IMR-90 (cell line): ENCODE measurements at regions not wholly inside any gene's neighbourhood (a gene's known extent, or its start where the extent isn't known, plus 50 kb on each side); places are given as distances from the start of the nearest gene placed in this dataset.
A peak's percentile ranks its signal among the peaks of the same experiment; 100 is the strongest.
"Not testable (repeated sequence)": the region's sequence is repeated elsewhere in the genome, so short reads cannot be mapped to it uniquely, and the experiment has no call there.

Experiments
- ATAC-seq: fragments of 200-7000 bp; cut with Tn5 transposase; 2 replicates; pipeline ENCODE4 v1.9.1; 2020; ENCODE audit warnings: low read depth, mild to moderate bottlenecking, moderate library complexity
- BruUV-seq: library from RNA; stranded (reverse); fragments of 400-500 nt; replicated peaks from 2 replicates; lab custom pipeline; 2021; lab: Mats Ljungman, UMichigan
- CTCF ChIA-PET: fragments of 300-600 bp; formaldehyde crosslinking; extraction: SDS; loops from one replicate; lab custom pipeline; 2021; ENCODE audit warnings: antibody characterized with exemption; lab: Yijun Ruan, JAX
- POLR2A ChIA-PET: fragments of 300-600 bp; sonication (Branson Sonifier 250); formaldehyde crosslinking; loops from one replicate; lab custom pipeline; 2022; ENCODE audit warnings: antibody characterized with exemption; ENCODE audit not compliant: unreplicated experiment; lab: Charles Lee
- DNase-seq: peaks from one replicate; pipeline ENCODE4 v3.0.0; 2013
- H2AFZ ChIP-seq: replicated peaks from 2 replicates; pipeline ENCODE3; 2013; ENCODE audit warnings: low read length, mild to moderate bottlenecking; ENCODE audit not compliant: poor library complexity
- H2AK5ac ChIP-seq: 2 replicates; pipeline ENCODE4 v1.6.1; 2013; ENCODE audit warnings: low read depth, low read length, inconsistent platforms
- H2AK9ac ChIP-seq: replicated peaks from 2 replicates; pipeline ENCODE3; 2013; ENCODE audit warnings: mild to moderate bottlenecking, low read depth, low read length, moderate library complexity; ENCODE audit not compliant: poor library complexity
- H2BK120ac ChIP-seq: 2 replicates; pipeline ENCODE4 v1.6.1; 2013; ENCODE audit warnings: low read depth, low read length, inconsistent platforms
- H2BK15ac ChIP-seq: 3 replicates; pipeline ENCODE4 v1.6.1; 2013; ENCODE audit warnings: low read depth, low read length, inconsistent platforms
- H2BK20ac ChIP-seq: 2 replicates; pipeline ENCODE4 v1.6.1; 2013; ENCODE audit warnings: low read depth, mild to moderate bottlenecking, inconsistent platforms, low read length, moderate library complexity
- H2BK5ac ChIP-seq: 2 replicates; pipeline ENCODE4 v1.6.1; 2013; ENCODE audit warnings: mild to moderate bottlenecking, low read depth, low read length, inconsistent platforms; ENCODE audit not compliant: poor library complexity, severe bottlenecking
- H3K14ac ChIP-seq: replicated peaks from 2 replicates; pipeline ENCODE4 v1.6.1; 2013; ENCODE audit warnings: low read depth, low read length, inconsistent platforms
- H3K18ac ChIP-seq: 2 replicates; pipeline ENCODE4 v1.6.1; 2013; ENCODE audit warnings: low read depth, low read length, control low read depth
- H3K23ac ChIP-seq: 2 replicates; pipeline ENCODE4 v1.6.1; 2013; ENCODE audit warnings: low read depth, low read length, inconsistent platforms
- H3K27ac ChIP-seq: 2 replicates; pipeline ENCODE4 v1.5.1; 2013; ENCODE audit warnings: mild to moderate bottlenecking, control low read depth, low read length; ENCODE audit not compliant: insufficient read depth
- H3K27me3 ChIP-seq: 2 replicates; pipeline ENCODE4 v1.6.1; 2013; ENCODE audit warnings: low read length; ENCODE audit not compliant: control insufficient read depth, insufficient read depth
- H3K36me3 ChIP-seq: 2 replicates; pipeline ENCODE4 v1.6.1; 2013; ENCODE audit warnings: low read length, mixed read lengths; ENCODE audit not compliant: control insufficient read depth, insufficient read depth
- H3K4ac ChIP-seq: 2 replicates; pipeline ENCODE4 v1.6.1; 2013; ENCODE audit warnings: low read depth, low read length, inconsistent platforms
- H3K4me1 ChIP-seq: 2 replicates; pipeline ENCODE4 v1.6.1; 2013; ENCODE audit warnings: low read length, mixed read lengths; ENCODE audit not compliant: control insufficient read depth, insufficient read depth
- H3K4me2 ChIP-seq: 2 replicates; pipeline ENCODE4 v1.6.1; 2013; ENCODE audit warnings: low read depth, mild to moderate bottlenecking, control low read depth, low read length, moderate library complexity
- H3K4me3 ChIP-seq: 2 replicates; pipeline ENCODE4 v1.5.1; 2013; ENCODE audit warnings: low read depth, mild to moderate bottlenecking, control low read depth, low read length, moderate library complexity; ENCODE audit not compliant: insufficient read depth
- H3K56ac ChIP-seq: 2 replicates; pipeline ENCODE4 v1.6.1; 2013; ENCODE audit warnings: low read length, inconsistent platforms; ENCODE audit not compliant: insufficient read depth; ENCODE audit errors: extremely low read depth
- H3K79me1 ChIP-seq, 2 experiments: 2 replicates each; pipeline ENCODE4 v1.6.1; 2013; ENCODE audit warnings: low read length in 2 of 2, inconsistent platforms in 1 of 2, low read depth in 1 of 2
- H3K9ac ChIP-seq: 2 replicates; pipeline ENCODE4 v1.6.1; 2013; ENCODE audit warnings: low read depth, low read length, control low read depth
- H3K9me1 ChIP-seq: 2 replicates; pipeline ENCODE4 v1.6.1; 2013; ENCODE audit warnings: low read length, inconsistent platforms; ENCODE audit not compliant: insufficient read depth
- H3K9me3 ChIP-seq: 2 replicates; pipeline ENCODE4 v1.6.1; 2013; ENCODE audit warnings: low read length; ENCODE audit not compliant: control insufficient read depth, insufficient read depth
- H4K20me1 ChIP-seq: 2 replicates; pipeline ENCODE4 v1.6.1; 2013; ENCODE audit warnings: low read length, inconsistent platforms; ENCODE audit not compliant: insufficient read depth
- H4K5ac ChIP-seq: 2 replicates; pipeline ENCODE4 v1.6.1; 2013; ENCODE audit warnings: mild to moderate bottlenecking, low read depth, low read length, control low read depth
- H4K8ac ChIP-seq, 2 experiments: 2 replicates each; pipeline ENCODE4 v1.6.1; 2013; ENCODE audit warnings: low read depth in 2 of 2, low read length in 2 of 2, control low read depth in 1 of 2, inconsistent platforms in 1 of 2
- H4K91ac ChIP-seq: 2 replicates; pipeline ENCODE4 v1.6.1; 2013; ENCODE audit warnings: low read depth, low read length, inconsistent platforms; ENCODE audit not compliant: insufficient read depth
- WGBS, 2 experiments: methylation state at CpG; one replicate each; pipeline versions ENCODE4 v1.1.5 to v1.1.7; 2013; ENCODE audit warnings: missing lambda C conversion rate in 2 of 2; ENCODE audit not compliant: insufficient read length in 1 of 2; ENCODE audit errors: extremely low coverage in 2 of 2; 5-methylcytosine and 5-hydroxymethylcytosine counted together
- dilution Hi-C: fragments of 300-500 bp; cut with HindIII; formaldehyde crosslinking; loops from one replicate; pipeline ENCODE4 v1.14.3; 2018; ENCODE audit warnings: low sequenced_read_pairs; ENCODE audit not compliant: unreplicated experiment
- in situ Hi-C: fragments of 300-500 bp; cut with MboI; formaldehyde crosslinking; loops from 3 replicates; pipeline ENCODE4 v1.14.3; 2019; ENCODE audit warnings: low sequenced_read_pairs, inconsistent platforms, mixed read lengths
- intact Hi-C: fragments of 100-400 bp; cut with micrococcal nuclease; formaldehyde crosslinking; loops from 2 replicates; pipeline ENCODE4 v1.10.0; 2022

- ATAC-seq: peak; percentile 17
- H2AK5ac ChIP-seq, H3K23ac ChIP-seq, H3K36me3 ChIP-seq, H3K4me1 ChIP-seq, H4K91ac ChIP-seq, H3K4me2 ChIP-seq, H3K4ac ChIP-seq, H3K9ac ChIP-seq, H2BK15ac ChIP-seq, BruUV-seq, H4K5ac ChIP-seq, H3K9me3 ChIP-seq, dilution Hi-C loops, intact Hi-C loops, H2AK9ac ChIP-seq, H4K20me1 ChIP-seq, H2AFZ ChIP-seq, H3K79me1 ChIP-seq, H4K8ac ChIP-seq, in situ Hi-C loops, DNase-seq, H3K4me3 ChIP-seq, H2BK120ac ChIP-seq, POLR2A ChIA-PET, H2BK20ac ChIP-seq, H3K27ac ChIP-seq, H3K18ac ChIP-seq, H3K56ac ChIP-seq, H3K14ac ChIP-seq, H2BK5ac ChIP-seq, H3K9me1 ChIP-seq, H3K27me3 ChIP-seq: not testable (repeated sequence)
- CTCF ChIA-PET: interaction anchor here (0.6 kb wide), 1 partner anchor 25 kb away, joined by 3 read pairs; no protein-coding TSS in a partner anchor
- WGBS, 2 experiments: no CpG with 5 or more reads among the region's 31 CpGs
Observed at GRCh38 chr17:30668360-30669181, 155.9 kb downstream of the CRLF3 start.

- H3K4me2 ChIP-seq: peak overlapping the region; percentile 69
- H3K79me1 ChIP-seq, intact Hi-C loops, H2BK5ac ChIP-seq, dilution Hi-C loops, H4K20me1 ChIP-seq, in situ Hi-C loops, H3K4me1 ChIP-seq, H2AK5ac ChIP-seq, H2BK20ac ChIP-seq, H2BK15ac ChIP-seq, H3K27me3 ChIP-seq, H3K9me3 ChIP-seq, H3K36me3 ChIP-seq, CTCF ChIA-PET, BruUV-seq, H3K56ac ChIP-seq, H3K9me1 ChIP-seq, POLR2A ChIA-PET, H3K23ac ChIP-seq, H2AK9ac ChIP-seq, H2BK120ac ChIP-seq: not testable (repeated sequence)
- DNase-seq: peak; percentile 67
- H3K18ac ChIP-seq: peak overlapping the region; percentile 72
- peak overlapping the region; percentile 74; the same call in 1 of the 2 replicates for H4K91ac ChIP-seq
- H3K27ac ChIP-seq: peak overlapping the region; percentile 59
- H3K4ac ChIP-seq: peak overlapping the region; percentile 54; the same call in 1 of the 2 replicates
- peak overlapping the region; percentile 71 for H2AFZ ChIP-seq
- H4K5ac ChIP-seq: peak overlapping the region; percentile 97
- ATAC-seq: peak; percentile 91
- 0 out of 2 replicates have a peak overlapping the region, but pooled peaks have one; percentile 19 for H3K14ac ChIP-seq
- peak overlapping the region; percentile 58 for H3K9ac ChIP-seq
- peak overlapping the region; percentile 74 to 81; a peak in 3 of 4 replicates for H4K8ac ChIP-seq
- WGBS, 2 experiments: no CpG with 5 or more reads among the region's 37 CpGs
- H3K4me3 ChIP-seq: peak overlapping the region; percentile 53
Observed at GRCh38 chr17:30667657-30668359, 156.7 kb downstream of the CRLF3 start.
